Trophoblast cell (in vitro differentiated cells and primary cell): ENCODE measurements at regions not wholly inside any gene's neighbourhood (a gene's known extent, or its start where the extent isn't known, plus 50 kb on each side); places are given as distances from the start of the nearest gene placed in this dataset.

Experiments used
- DNase-seq, 2 donors: peaks; one replicate each; pipeline ENCODE4 v3.0.0-alpha.2; 2016
- H2AFZ ChIP-seq: 2 replicates; pipeline ENCODE4 v1.6.1; 2013; ENCODE audit warnings: low read length, moderate library complexity, mild to moderate bottlenecking; ENCODE audit not compliant: insufficient read depth, poor library complexity
- H2AK5ac ChIP-seq: 2 replicates; pipeline ENCODE4 v1.6.1; 2013; ENCODE audit warnings: mild to moderate bottlenecking, low read length
- H2BK120ac ChIP-seq: 2 replicates; pipeline ENCODE4 v1.6.1; 2013; ENCODE audit warnings: low read length, mild to moderate bottlenecking, moderate library complexity; ENCODE audit not compliant: insufficient read depth, poor library complexity
- H2BK12ac ChIP-seq: 2 replicates; pipeline ENCODE4 v1.6.1; 2013; ENCODE audit warnings: mild to moderate bottlenecking, low read length, moderate library complexity
- H2BK5ac ChIP-seq: 2 replicates; pipeline ENCODE4 v1.6.1; 2013; ENCODE audit warnings: low read length, low read depth, moderate library complexity, mild to moderate bottlenecking; ENCODE audit not compliant: poor library complexity
- H3K14ac ChIP-seq: 2 replicates; pipeline ENCODE4 v1.6.1; 2013; ENCODE audit warnings: mild to moderate bottlenecking, low read length
- H3K18ac ChIP-seq: 2 replicates; pipeline ENCODE4 v1.6.1; 2013; ENCODE audit warnings: mild to moderate bottlenecking, low read length
- H3K23ac ChIP-seq: 2 replicates; pipeline ENCODE4 v1.6.1; 2013; ENCODE audit warnings: low read length
- H3K27ac ChIP-seq: 2 replicates; pipeline ENCODE4 v1.5.1; 2013; ENCODE audit warnings: low read depth, mild to moderate bottlenecking, inconsistent platforms, low read length, moderate library complexity
- H3K27me3 ChIP-seq: 2 replicates; pipeline ENCODE4 v1.6.1; 2013; ENCODE audit warnings: inconsistent platforms, mild to moderate bottlenecking, low read length, moderate library complexity; ENCODE audit not compliant: insufficient read depth
- H3K36me3 ChIP-seq, 2 experiments: 1 replicate in 1 of 2; 2 replicates in 1 of 2; pipeline ENCODE4 v1.6.1; 2013; ENCODE audit warnings: low read length in 2 of 2, mild to moderate bottlenecking in 2 of 2, moderate library complexity in 1 of 2; ENCODE audit not compliant: insufficient read depth in 2 of 2, control insufficient read depth in 1 of 2
- H3K4ac ChIP-seq: 2 replicates; pipeline ENCODE4 v1.6.1; 2013; ENCODE audit warnings: low read depth, mild to moderate bottlenecking, low read length, moderate library complexity
- H3K4me1 ChIP-seq, 2 experiments: 1 replicate in 1 of 2; 2 replicates in 1 of 2; pipeline ENCODE4 v1.6.1; 2013; ENCODE audit warnings: low read length in 2 of 2, mild to moderate bottlenecking in 2 of 2, moderate library complexity in 1 of 2; ENCODE audit not compliant: insufficient read depth in 2 of 2, control insufficient read depth in 1 of 2
- H3K4me2 ChIP-seq: 2 replicates; pipeline ENCODE4 v1.6.1; 2013; ENCODE audit warnings: inconsistent platforms, mild to moderate bottlenecking, low read length, moderate library complexity
- H3K4me3 ChIP-seq: 2 replicates; pipeline ENCODE4 v1.5.1; 2013; ENCODE audit warnings: mild to moderate bottlenecking, low read depth, low read length, inconsistent platforms
- H3K79me1 ChIP-seq: one replicate; pipeline ENCODE4 v1.6.1; 2013; ENCODE audit warnings: low read length
- H3K79me2 ChIP-seq: 2 replicates; pipeline ENCODE4 v1.6.1; 2013; ENCODE audit warnings: low read length, mild to moderate bottlenecking; ENCODE audit not compliant: control insufficient read depth, insufficient read depth, poor library complexity
- H3K9ac ChIP-seq: 2 replicates; pipeline ENCODE4 v1.6.1; 2013; ENCODE audit warnings: mild to moderate bottlenecking, low read length
- H3K9me3 ChIP-seq: 2 replicates; pipeline ENCODE4 v1.6.1; 2013; ENCODE audit warnings: low read depth, mild to moderate bottlenecking, control low read depth, inconsistent platforms, low read length; ENCODE audit not compliant: insufficient read depth
- H4K12ac ChIP-seq: 2 replicates; pipeline ENCODE4 v1.6.1; 2013; ENCODE audit warnings: low read depth, mild to moderate bottlenecking, low read length, moderate library complexity
- H4K8ac ChIP-seq: 2 replicates; pipeline ENCODE4 v1.6.1; 2013; ENCODE audit warnings: low read depth, mild to moderate bottlenecking, low read length, moderate library complexity
- H4K91ac ChIP-seq: one replicate; pipeline ENCODE4 v1.6.1; 2013; ENCODE audit warnings: low read depth, mild to moderate bottlenecking, low read length, moderate library complexity
- WGBS: extraction: QIAGEN DNeasy Blood & Tissue Kit; methylation state at CpG from one replicate; pipeline ENCODE4 v1.1.7; 2013; ENCODE audit warnings: missing lambda C conversion rate; ENCODE audit not compliant: insufficient read length, insufficient coverage; ENCODE audit errors: extremely low coverage; 5-methylcytosine and 5-hydroxymethylcytosine counted together

GRCh38 chr11:38687008-38687407, 2089.0 kb upstream of the RAG2 start:
- Histone ChIP-seq H3K79me2 (no peaks in the 10 kb centered on the region), H2AK5ac (no peak overlapping the region), H2BK12ac (no peak overlapping the region), H2BK5ac (no peak overlapping the region), H3K23ac (no peak overlapping the region), H3K4me2 (no peak overlapping the region), H3K9ac (no peak overlapping the region), H3K27me3 (no peaks in the 10 kb centered on the region), H3K36me3 (no peaks in the 10 kb centered on the region), H3K27ac (no peak overlapping the region), H3K4me1 (no peaks in the 10 kb centered on the region), H3K4ac (no peak overlapping the region), H3K9me3 (no peaks in the 10 kb centered on the region), H3K79me1 (no peaks in the 10 kb centered on the region), H3K4me3 (no peak overlapping the region), H4K91ac (no peak overlapping the region), H2AFZ (no peak overlapping the region), H4K12ac (no peak overlapping the region), H4K8ac (no peak overlapping the region), H3K14ac (no peak overlapping the region), H2BK120ac (no peak overlapping the region), H3K18ac (no peak overlapping the region)
- DNase-seq = no peak
- no CpG with 5 or more reads among the region's 3 CpGs for WGBS

- no peak overlapping the region for H3K4ac ChIP-seq
- no peak overlapping the region for H3K4me2 ChIP-seq
- no peaks in the 10 kb centered on the region for H3K9me3 ChIP-seq
- no peaks in the 10 kb centered on the region for H3K36me3 ChIP-seq
- H3K4me3 ChIP-seq = no peak overlapping the region
- H3K79me1 ChIP-seq = no peaks in the 10 kb centered on the region
- no peak overlapping the region for H3K23ac ChIP-seq
- H3K14ac ChIP-seq = no peak overlapping the region
- no CpG with 5 or more reads among the region's 2 CpGs for WGBS
- no peak overlapping the region for H4K8ac ChIP-seq
- H4K91ac ChIP-seq = no peak overlapping the region
- H3K9ac ChIP-seq = no peak overlapping the region
- no peak overlapping the region for H2BK5ac ChIP-seq
- no peak for DNase-seq
- H3K4me1 ChIP-seq = no peaks in the 10 kb centered on the region
- no peak overlapping the region for H2AFZ ChIP-seq
- no peak overlapping the region for H3K27ac ChIP-seq
- no peak overlapping the region for H2BK120ac ChIP-seq
- H3K79me2 ChIP-seq = no peaks in the 10 kb centered on the region
- no peaks in the 10 kb centered on the region for H3K27me3 ChIP-seq
- no peak overlapping the region for H2BK12ac ChIP-seq
- H3K18ac ChIP-seq = no peak overlapping the region
- H4K12ac ChIP-seq = no peak overlapping the region
- H2AK5ac ChIP-seq = no peak overlapping the region
Measured at GRCh38 chr11:38683484-38683883, 2085.4 kb upstream of the RAG2 start.

- Histone ChIP-seq H2BK120ac (no peak overlapping the region), H3K4me1 (no peaks in the 10 kb centered on the region), H3K4me2 (no peak overlapping the region), H3K23ac (no peak overlapping the region), H2BK5ac (no peak overlapping the region), H3K27me3 (no peaks in the 10 kb centered on the region), H4K8ac (no peak overlapping the region), H3K4me3 (no peak overlapping the region), H3K18ac (no peak overlapping the region), H4K12ac (no peak overlapping the region), H3K79me1 (no peaks in the 10 kb centered on the region), H4K91ac (no peak overlapping the region), H3K9me3 (no peaks in the 10 kb centered on the region), H2AK5ac (no peak overlapping the region), H3K27ac (no peak overlapping the region), H3K9ac (no peak overlapping the region), H2AFZ (no peak overlapping the region), H3K79me2 (no peaks in the 10 kb centered on the region), H3K14ac (no peak overlapping the region), H2BK12ac (no peak overlapping the region), H3K36me3 (no peaks in the 10 kb centered on the region), H3K4ac (no peak overlapping the region)
- no peak for DNase-seq
- no CpG with 5 or more reads among the region's 2 CpGs for WGBS
Measured at GRCh38 chr11:38680746-38681145, 2082.7 kb upstream of the RAG2 start.

GRCh38 chr11:38680166-38680565, 2082.1 kb upstream of the RAG2 start:
- Histone ChIP-seq H3K79me1 (no peaks in the 10 kb centered on the region), H2BK5ac (no peak overlapping the region), H2AFZ (no peak overlapping the region), H2BK12ac (no peak overlapping the region), H4K91ac (no peak overlapping the region), H3K27me3 (no peaks in the 10 kb centered on the region), H4K8ac (no peak overlapping the region), H3K36me3 (no peaks in the 10 kb centered on the region), H3K9ac (no peak overlapping the region), H3K9me3 (no peaks in the 10 kb centered on the region), H3K4ac (no peak overlapping the region), H3K4me2 (no peak overlapping the region), H3K79me2 (no peaks in the 10 kb centered on the region), H2AK5ac (no peak overlapping the region), H2BK120ac (no peak overlapping the region), H4K12ac (no peak overlapping the region), H3K14ac (no peak overlapping the region), H3K27ac (no peak overlapping the region), H3K4me1 (no peaks in the 10 kb centered on the region), H3K4me3 (no peak overlapping the region), H3K18ac (no peak overlapping the region), H3K23ac (no peak overlapping the region)
- no peak for DNase-seq
- WGBS = no CpG with 5 or more reads among the region's 2 CpGs

GRCh38 chr11:38672445-38672844, 2074.4 kb upstream of the RAG2 start:
- no peak overlapping the region for H3K23ac ChIP-seq
- no peak overlapping the region for H3K4me3 ChIP-seq
- H3K27ac ChIP-seq = no peak overlapping the region
- no peaks in the 10 kb centered on the region for H3K36me3 ChIP-seq
- H2BK120ac ChIP-seq = no peak overlapping the region
- H2AFZ ChIP-seq = no peak overlapping the region
- H2AK5ac ChIP-seq = no peak overlapping the region
- no peaks in the 10 kb centered on the region for H3K27me3 ChIP-seq
- H3K79me1 ChIP-seq = no peaks in the 10 kb centered on the region
- H2BK5ac ChIP-seq = no peak overlapping the region
- H3K18ac ChIP-seq = no peak overlapping the region
- no peaks in the 10 kb centered on the region for H3K4me1 ChIP-seq
- no peak overlapping the region for H4K12ac ChIP-seq
- no peak overlapping the region for H2BK12ac ChIP-seq
- H3K4me2 ChIP-seq = no peak overlapping the region
- no peak overlapping the region for H4K8ac ChIP-seq
- H3K14ac ChIP-seq = no peak overlapping the region
- no peak overlapping the region for H3K9ac ChIP-seq
- no peaks in the 10 kb centered on the region for H3K79me2 ChIP-seq
- H3K9me3 ChIP-seq = no peaks in the 10 kb centered on the region
- H4K91ac ChIP-seq = no peak overlapping the region
- no peak for DNase-seq
- no peak overlapping the region for H3K4ac ChIP-seq
